H1 (cell line): ENCODE measurements at regions not wholly inside any gene's neighbourhood (a gene's known extent, or its start where the extent isn't known, plus 50 kb on each side); places are given as distances from the start of the nearest gene placed in this dataset.

ENCODE experiments used
- KDM4A ChIP-seq: IDR thresholded peaks from one replicate; pipeline ENCODE4 v1.7.1; 2012; ENCODE audit warnings: low read depth, mild to moderate bottlenecking, moderate library complexity, low read length, inconsistent platforms; ENCODE audit not compliant: severe bottlenecking
- RNF2 ChIP-seq: fragments of 200-900, 300-1000 bp; sonication (generic); IDR thresholded peaks from 2 replicates; pipeline ENCODE4 v1.7.1; 2016; ENCODE audit warnings: borderline replicate concordance, low read depth, mild to moderate bottlenecking, antibody characterized with exemption, low read length; ENCODE audit not compliant: poor library complexity, severe bottlenecking; ENCODE audit errors: missing control alignments

DNA sequence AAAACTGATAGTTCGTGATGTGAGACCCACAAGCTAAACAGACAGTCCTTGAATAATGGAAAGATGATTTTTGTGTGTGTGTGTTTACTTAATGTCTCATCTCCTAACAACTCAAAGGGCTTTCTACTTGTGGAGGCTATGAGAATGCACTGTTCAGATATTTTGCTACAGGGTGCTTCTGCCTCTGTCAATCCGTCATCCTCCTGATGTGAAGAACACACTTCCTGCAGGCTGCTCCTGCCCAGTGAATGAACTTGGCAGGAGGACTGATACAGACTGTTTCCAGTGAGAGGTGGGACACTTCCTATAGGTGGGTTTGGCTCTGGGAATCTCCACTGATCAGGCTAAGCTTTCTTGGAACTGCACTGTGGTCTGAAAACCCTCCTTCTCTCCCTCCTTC is 168.4 kb upstream of the STARD13 start (continued):
- TF ChIP-seq RNF2 (no peak), KDM4A (no peak)
- TF ChIP-seq, all 59 proteins: peak for 0
